Ovary (tissue), 7 donors: ENCODE measurements at regions not wholly inside any gene's neighbourhood (a gene's known extent, or its start where the extent isn't known, plus 50 kb on each side); places are given as distances from the start of the nearest gene placed in this dataset.

Source experiments
- DNase-seq, 5 donors: peaks; one replicate each; pipeline ENCODE4 v3.0.0-alpha.2; 2019 to 2020
- H3K27ac ChIP-seq, 2 donors: fragments of 200-600 bp; one replicate each; pipeline versions ENCODE4 v1.5.1 to v1.8.0; 2019 to 2022
- H3K27me3 ChIP-seq: fragments of 200-600 bp; one replicate; pipeline ENCODE4 v1.8.0; 2022
- H3K36me3 ChIP-seq: fragments of 200-600 bp; sonication (generic); one replicate; pipeline ENCODE4 v1.5.1; 2019
- H3K4me1 ChIP-seq: one replicate; pipeline ENCODE4 v1.8.1; 2013; ENCODE audit warnings: mild to moderate bottlenecking, moderate library complexity; ENCODE audit not compliant: insufficient read depth
- H3K4me3 ChIP-seq: fragments of 200-600 bp; sonication (generic); one replicate; pipeline ENCODE4 v1.5.1; 2017
- H3K9me3 ChIP-seq, 2 donors: fragments of 200-600 bp in 1 of 2; sonication (generic) in 1 of 2; one replicate each; pipeline versions ENCODE4 v1.5.1 to v1.8.1; 2013 to 2019; ENCODE audit warnings: mild to moderate bottlenecking in 1 of 2, moderate library complexity in 1 of 2
- EP300 ChIP-seq: sonication (generic); formaldehyde crosslinking; IDR thresholded peaks from one replicate; pipeline ENCODE4 v1.6.1; 2017; ENCODE audit warnings: antibody characterized with exemption
- POLR2A ChIP-seq: fragments of 450-650 bp; IDR thresholded peaks from one replicate; pipeline ENCODE4 v1.6.1; 2017; ENCODE audit warnings: antibody characterized with exemption, mild to moderate bottlenecking, moderate library complexity
- WGBS, 3 donors: extraction: QIAGEN DNeasy Blood & Tissue Kit in 1 of 3; methylation state at CpG; one replicate each; pipeline versions ENCODE4 v1.1.5 to v1.1.7; 2013 to 2017; 5-methylcytosine and 5-hydroxymethylcytosine counted together
- intact Hi-C, 4 donors: fragments of 100-400 bp; cut with DNase I; formaldehyde crosslinking; loops; one replicate each; pipeline versions ENCODE4 v1.11.0 to v1.15.1; 2022 to 2023
- TF ChIP-seq, protein P1 (sequence below), 3 donors: fragments of 450-650 bp in 2 of 3; fragments of 200-600 bp in 1 of 3; IDR thresholded peaks; one replicate each; pipeline versions ENCODE4 v1.5.1 to v1.8.0; 2016 to 2022; ENCODE audit warnings: antibody characterized with exemption in 3 of 3, mild to moderate bottlenecking in 1 of 3
- donor health status: DM: no; HTN: no; CAD: no; lungs with moderate emphysema.
- donor health status: DM: no; HTN: no; CAD: no.
- donor health status: Bipolar disorder and iron deficiency.
- donor health status: DM: no; HTN: no; CAD: no.
- donor health status: DM: yes; HTN: yes; CAD: no.

GRCh38 chrX:45935408-45935807, 609.8 kb downstream of the ZNF674 start:
- no peaks in the 10 kb centered on the region for H3K9me3 ChIP-seq
- intact Hi-C loops: no loop called here
- H3K27me3 ChIP-seq: no peaks in the 10 kb centered on the region
- no peak overlapping the region for H3K27ac ChIP-seq
- no peak overlapping the region for H3K4me3 ChIP-seq
- H3K4me1 ChIP-seq: no peaks in the 10 kb centered on the region
- H3K36me3 ChIP-seq: no peaks in the 10 kb centered on the region
- DNase-seq: no peak
- TF ChIP-seq EP300: no peak
- TF ChIP-seq POLR2A: no peak
- TF ChIP-seq, protein P1, sequence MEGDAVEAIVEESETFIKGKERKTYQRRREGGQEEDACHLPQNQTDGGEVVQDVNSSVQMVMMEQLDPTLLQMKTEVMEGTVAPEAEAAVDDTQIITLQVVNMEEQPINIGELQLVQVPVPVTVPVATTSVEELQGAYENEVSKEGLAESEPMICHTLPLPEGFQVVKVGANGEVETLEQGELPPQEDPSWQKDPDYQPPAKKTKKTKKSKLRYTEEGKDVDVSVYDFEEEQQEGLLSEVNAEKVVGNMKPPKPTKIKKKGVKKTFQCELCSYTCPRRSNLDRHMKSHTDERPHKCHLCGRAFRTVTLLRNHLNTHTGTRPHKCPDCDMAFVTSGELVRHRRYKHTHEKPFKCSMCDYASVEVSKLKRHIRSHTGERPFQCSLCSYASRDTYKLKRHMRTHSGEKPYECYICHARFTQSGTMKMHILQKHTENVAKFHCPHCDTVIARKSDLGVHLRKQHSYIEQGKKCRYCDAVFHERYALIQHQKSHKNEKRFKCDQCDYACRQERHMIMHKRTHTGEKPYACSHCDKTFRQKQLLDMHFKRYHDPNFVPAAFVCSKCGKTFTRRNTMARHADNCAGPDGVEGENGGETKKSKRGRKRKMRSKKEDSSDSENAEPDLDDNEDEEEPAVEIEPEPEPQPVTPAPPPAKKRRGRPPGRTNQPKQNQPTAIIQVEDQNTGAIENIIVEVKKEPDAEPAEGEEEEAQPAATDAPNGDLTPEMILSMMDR (IDR thresholded peaks at IDR 0.05): no peak

DNA sequence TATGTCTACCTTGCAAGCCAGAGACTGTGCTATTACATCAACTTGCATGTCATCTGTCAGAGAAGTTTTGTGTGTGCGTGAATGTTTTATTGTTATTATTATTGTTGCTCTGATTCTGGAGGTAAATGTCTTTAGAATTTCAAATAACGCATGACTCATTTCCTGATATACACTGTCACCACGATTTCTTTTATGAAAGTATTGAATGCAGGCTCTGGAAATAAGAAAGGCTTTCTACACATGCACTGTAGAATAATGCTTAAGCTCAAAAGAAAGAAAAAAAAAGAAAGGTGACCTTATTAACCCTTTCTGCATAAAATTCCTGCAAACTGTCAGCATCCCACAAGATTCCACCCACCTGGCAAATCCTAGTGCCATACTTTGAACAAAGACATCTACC, 632.9 kb downstream of the ZNF674 start:
- H3K27ac ChIP-seq: no peak overlapping the region
- no peaks in the 10 kb centered on the region for H3K4me1 ChIP-seq
- H3K4me3 ChIP-seq: no peak overlapping the region
- 76 to 83% (median 77%) methylated on average over 3 of the region's 3 CpGs for WGBS, 3 donors
- DNase-seq: no peak
- intact Hi-C loops: no loop called here
- TF ChIP-seq POLR2A (no peak), EP300 (no peak)
- TF ChIP-seq, protein P1 (IDR thresholded peaks at IDR 0.05): no peak
- H3K9me3 ChIP-seq: no peaks in the 10 kb centered on the region
- no peaks in the 10 kb centered on the region for H3K27me3 ChIP-seq
- no peaks in the 10 kb centered on the region for H3K36me3 ChIP-seq

- no peaks in the 10 kb centered on the region for H3K4me1 ChIP-seq
- TF ChIP-seq EP300 (no peak), POLR2A (no peak)
- TF ChIP-seq, protein P1 (IDR thresholded peaks at IDR 0.05): no peak
- H3K27ac ChIP-seq: no peak overlapping the region
- no peaks in the 10 kb centered on the region for H3K36me3 ChIP-seq
- H3K27me3 ChIP-seq: no peaks in the 10 kb centered on the region
- DNase-seq: no peak
- H3K9me3 ChIP-seq: no peaks in the 10 kb centered on the region
- intact Hi-C loops: no loop called here
- H3K4me3 ChIP-seq: no peak overlapping the region
- 28 to 33% (median 33%) methylated on average over 1 of the region's 1 CpG for WGBS, 3 donors
Observed at GRCh38 chrX:45907786-45908185, 637.4 kb downstream of the ZNF674 start.

DNA sequence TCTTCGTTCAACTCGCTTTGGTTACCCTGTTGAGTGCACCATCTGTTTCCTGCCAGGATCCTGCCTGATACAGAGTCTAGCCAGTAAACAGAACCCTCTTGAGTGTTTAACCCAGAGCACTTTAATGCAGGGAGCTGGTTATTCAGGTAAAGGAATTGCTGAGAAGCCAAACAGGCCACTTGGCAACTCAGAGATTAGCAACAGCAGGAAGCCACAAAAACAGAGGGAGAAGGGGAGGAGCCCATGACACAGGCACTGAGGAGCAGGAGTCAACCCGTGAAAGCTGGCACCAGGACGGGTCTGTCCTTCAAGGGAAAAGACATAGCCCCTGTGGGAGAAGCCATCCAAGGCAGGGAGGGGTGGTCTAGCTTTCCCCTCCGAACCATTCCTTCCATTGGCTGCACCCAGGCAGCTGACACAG, 641.4 kb downstream of the ZNF674 start:
- Histone ChIP-seq H3K4me1 (no peaks in the 10 kb centered on the region), H3K36me3 (no peaks in the 10 kb centered on the region), H3K4me3 (no peak overlapping the region), H3K9me3 (no peaks in the 10 kb centered on the region), H3K27me3 (no peaks in the 10 kb centered on the region), H3K27ac (no peak overlapping the region)
- DNase-seq: no peak
- WGBS, 3 donors: 50 to 68% (median 56%) methylated on average over 5 of the region's 5 CpGs
- intact Hi-C loops: no loop called here
- TF ChIP-seq POLR2A: no peak
- TF ChIP-seq, protein P1 (IDR thresholded peaks at IDR 0.05): no peak
- TF ChIP-seq EP300: no peak
